Ishikawa (cell line): ENCODE measurements at regions not wholly inside any gene's neighbourhood (a gene's known extent, or its start where the extent isn't known, plus 50 kb on each side); places are given as distances from the start of the nearest gene placed in this dataset.

Source experiments
- CEBPB ChIP-seq: IDR thresholded peaks from 2 replicates; pipeline ENCODE4 v1.6.1; 2012
- EP300 ChIP-seq: IDR thresholded peaks from 2 replicates; pipeline ENCODE4 v1.6.1; 2012; ENCODE audit warnings: borderline replicate concordance
- FOXM1 ChIP-seq: IDR thresholded peaks from 2 replicates; pipeline ENCODE4 v1.6.1; 2012; ENCODE audit warnings: low read depth, borderline replicate concordance
- MAX ChIP-seq: IDR thresholded peaks from 2 replicates; pipeline ENCODE4 v1.6.1; 2012
- NFIC ChIP-seq: IDR thresholded peaks from 2 replicates; pipeline ENCODE4 v1.6.1; 2012
- RAD21 ChIP-seq: IDR thresholded peaks from 2 replicates; pipeline ENCODE4 v1.6.1; 2012; ENCODE audit warnings: low read depth
- REST ChIP-seq: IDR thresholded peaks from 2 replicates; pipeline ENCODE4 v1.6.1; 2012; ENCODE audit warnings: low read depth, mild to moderate bottlenecking
- TAF1 ChIP-seq: IDR thresholded peaks from 2 replicates; pipeline ENCODE4 v1.6.1; 2012; ENCODE audit warnings: low read depth, mild to moderate bottlenecking
- TCF12 ChIP-seq: IDR thresholded peaks from 2 replicates; pipeline ENCODE4 v1.6.1; 2012; ENCODE audit warnings: low read depth
- TEAD4 ChIP-seq: IDR thresholded peaks from 2 replicates; pipeline ENCODE4 v1.6.1; 2012
- YY1 ChIP-seq: IDR thresholded peaks from 2 replicates; pipeline ENCODE4 v1.6.1; 2012; ENCODE audit warnings: low read depth
- TF ChIP-seq, protein P1 (sequence below): IDR thresholded peaks from 2 replicates; pipeline ENCODE4 v1.6.1; 2012

DNA sequence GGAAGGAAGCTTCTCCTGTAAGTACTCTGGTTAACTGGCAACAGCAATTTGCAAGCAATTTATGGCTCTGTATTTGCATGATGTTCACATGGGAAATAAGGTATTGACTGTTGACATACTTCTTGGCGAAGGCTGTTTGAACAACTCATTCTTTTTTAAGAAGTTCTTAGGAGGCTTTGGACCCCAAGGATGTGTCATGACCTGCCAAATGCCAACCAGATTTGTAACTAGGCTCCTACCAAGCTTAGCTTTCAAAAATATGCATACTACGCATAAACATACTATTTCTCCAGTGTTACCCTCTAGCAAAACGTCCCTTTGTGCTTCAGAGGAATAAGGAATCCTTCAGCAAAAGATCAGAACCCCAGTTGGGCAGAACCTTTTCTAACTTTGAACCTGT, 165.2 kb upstream of the MSX2 start:
- TF ChIP-seq YY1 (no peak), FOXM1 (no peak), CEBPB (no peak), MAX (no peak), TEAD4 (no peak), RAD21 (no peak), TAF1 (no peak), EP300 (no peak), REST (no peak), TCF12 (no peak), NFIC (no peak)
- TF ChIP-seq, protein P1, sequence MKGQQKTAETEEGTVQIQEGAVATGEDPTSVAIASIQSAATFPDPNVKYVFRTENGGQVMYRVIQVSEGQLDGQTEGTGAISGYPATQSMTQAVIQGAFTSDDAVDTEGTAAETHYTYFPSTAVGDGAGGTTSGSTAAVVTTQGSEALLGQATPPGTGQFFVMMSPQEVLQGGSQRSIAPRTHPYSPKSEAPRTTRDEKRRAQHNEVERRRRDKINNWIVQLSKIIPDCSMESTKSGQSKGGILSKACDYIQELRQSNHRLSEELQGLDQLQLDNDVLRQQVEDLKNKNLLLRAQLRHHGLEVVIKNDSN: no peak
